ENCODE measurements at regions not wholly inside any gene's neighbourhood (a gene's known extent, or its start where the extent isn't known, plus 50 kb on each side); places are given as distances from the start of the nearest gene placed in this dataset.

DNA sequence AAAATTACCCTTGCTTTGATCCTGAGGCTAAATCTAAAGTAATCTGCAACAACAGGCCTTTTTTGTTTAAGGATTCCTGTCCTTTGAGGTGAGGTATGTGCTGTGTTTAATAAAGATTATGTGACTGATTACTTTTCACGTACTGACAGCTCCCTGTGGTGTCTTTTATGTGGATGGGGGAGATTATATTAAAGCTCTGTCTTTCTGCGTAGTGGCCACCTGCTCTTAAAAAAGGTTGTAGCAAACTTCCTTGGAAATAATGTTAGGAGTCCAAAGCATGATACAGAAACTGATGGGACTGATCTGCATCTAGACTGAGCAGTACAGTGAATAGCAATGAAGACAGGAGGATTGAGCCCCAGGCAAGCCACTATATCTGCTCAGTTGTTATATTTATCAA is 453.0 kb upstream of the GOLIM4 start:
- H3K4me3 ChIP-seq (ENCODE audit: low read depth, low read length) = no peak overlapping the region
- H3K36me3 ChIP-seq (ENCODE audit: control insufficient read depth, insufficient read depth, low read length) = no peaks in the 10 kb centered on the region
- H3K27me3 ChIP-seq (ENCODE audit: control insufficient read depth, insufficient read depth, low read length) = no peaks in the 10 kb centered on the region
- TF ChIP-seq, protein P1, sequence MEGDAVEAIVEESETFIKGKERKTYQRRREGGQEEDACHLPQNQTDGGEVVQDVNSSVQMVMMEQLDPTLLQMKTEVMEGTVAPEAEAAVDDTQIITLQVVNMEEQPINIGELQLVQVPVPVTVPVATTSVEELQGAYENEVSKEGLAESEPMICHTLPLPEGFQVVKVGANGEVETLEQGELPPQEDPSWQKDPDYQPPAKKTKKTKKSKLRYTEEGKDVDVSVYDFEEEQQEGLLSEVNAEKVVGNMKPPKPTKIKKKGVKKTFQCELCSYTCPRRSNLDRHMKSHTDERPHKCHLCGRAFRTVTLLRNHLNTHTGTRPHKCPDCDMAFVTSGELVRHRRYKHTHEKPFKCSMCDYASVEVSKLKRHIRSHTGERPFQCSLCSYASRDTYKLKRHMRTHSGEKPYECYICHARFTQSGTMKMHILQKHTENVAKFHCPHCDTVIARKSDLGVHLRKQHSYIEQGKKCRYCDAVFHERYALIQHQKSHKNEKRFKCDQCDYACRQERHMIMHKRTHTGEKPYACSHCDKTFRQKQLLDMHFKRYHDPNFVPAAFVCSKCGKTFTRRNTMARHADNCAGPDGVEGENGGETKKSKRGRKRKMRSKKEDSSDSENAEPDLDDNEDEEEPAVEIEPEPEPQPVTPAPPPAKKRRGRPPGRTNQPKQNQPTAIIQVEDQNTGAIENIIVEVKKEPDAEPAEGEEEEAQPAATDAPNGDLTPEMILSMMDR (IDR thresholded peaks at IDR 0.05; ENCODE audit: insufficient read depth, low read depth, low read length) = no peak
- ChIA-PET POLR2A (no interaction called here), CTCF (interaction anchor here (0.5 to 1.2 kb wide), 2 partner anchors 299 to 337 kb away, joined by 4 read pairs; no protein-coding TSS in a partner anchor)
- no peak for DNase-seq (ENCODE audit: low read depth)

DNA sequence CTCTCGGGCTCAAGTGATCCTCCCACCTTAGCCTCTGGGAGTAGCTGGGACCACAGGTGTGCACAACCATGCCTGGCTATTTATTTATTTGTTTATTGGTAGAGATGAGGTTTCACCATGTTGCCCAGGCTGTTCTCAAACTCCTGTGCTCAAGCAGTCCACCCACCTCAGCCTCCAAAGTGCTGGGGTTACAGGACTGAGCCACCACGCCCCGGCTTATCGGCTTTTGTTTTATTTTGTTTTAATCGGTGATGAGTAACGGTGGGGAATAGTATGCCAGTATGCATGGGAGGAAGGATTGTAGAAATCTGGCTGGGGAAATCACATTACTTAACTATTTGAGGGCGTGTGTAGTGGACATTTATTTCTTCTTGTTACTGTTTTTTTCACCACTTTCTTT is 451.0 kb upstream of the GOLIM4 start:
- Histone ChIP-seq H3K36me3 (ENCODE audit: control insufficient read depth, insufficient read depth, low read length) (no peaks in the 10 kb centered on the region), H3K27me3 (ENCODE audit: control insufficient read depth, insufficient read depth, low read length) (no peaks in the 10 kb centered on the region), H3K4me3 (ENCODE audit: low read depth, low read length) (no peak overlapping the region)
- CTCF ChIA-PET = no interaction called here
- POLR2A ChIA-PET = no interaction called here
- no peak for DNase-seq (ENCODE audit: low read depth)
- TF ChIP-seq, protein P1 (IDR thresholded peaks at IDR 0.05; ENCODE audit: insufficient read depth, low read depth, low read length) = no peak

- ChIA-PET CTCF (interaction anchor here (0.7 kb wide), 1 partner anchor 302 kb away, joined by 3 read pairs; no protein-coding TSS in a partner anchor), POLR2A (no interaction called here)
- Histone ChIP-seq H3K4me3 (ENCODE audit: low read depth, low read length) (no peak overlapping the region), H3K36me3 (ENCODE audit: control insufficient read depth, insufficient read depth, low read length) (no peaks in the 10 kb centered on the region), H3K27me3 (ENCODE audit: control insufficient read depth, insufficient read depth, low read length) (no peaks in the 10 kb centered on the region)
- no peak for DNase-seq (ENCODE audit: low read depth)
- TF ChIP-seq, protein P1 (IDR thresholded peaks at IDR 0.05; ENCODE audit: insufficient read depth, low read depth, low read length) = no peak
Observed at GRCh38 chr3:168545591-168545990, 449.9 kb upstream of the GOLIM4 start.

- TF ChIP-seq, protein P1 (IDR thresholded peaks at IDR 0.05; ENCODE audit: insufficient read depth, low read depth, low read length) = no peak
- Histone ChIP-seq H3K27me3 (ENCODE audit: control insufficient read depth, insufficient read depth, low read length) (no peaks in the 10 kb centered on the region), H3K36me3 (ENCODE audit: control insufficient read depth, insufficient read depth, low read length) (no peaks in the 10 kb centered on the region), H3K4me3 (ENCODE audit: low read depth, low read length) (no peak overlapping the region)
- ChIA-PET CTCF (no interaction called here), POLR2A (no interaction called here)
- no peak for DNase-seq (ENCODE audit: low read depth)
Observed at GRCh38 chr3:168544097-168544957, 448.6 kb upstream of the GOLIM4 start.

DNA sequence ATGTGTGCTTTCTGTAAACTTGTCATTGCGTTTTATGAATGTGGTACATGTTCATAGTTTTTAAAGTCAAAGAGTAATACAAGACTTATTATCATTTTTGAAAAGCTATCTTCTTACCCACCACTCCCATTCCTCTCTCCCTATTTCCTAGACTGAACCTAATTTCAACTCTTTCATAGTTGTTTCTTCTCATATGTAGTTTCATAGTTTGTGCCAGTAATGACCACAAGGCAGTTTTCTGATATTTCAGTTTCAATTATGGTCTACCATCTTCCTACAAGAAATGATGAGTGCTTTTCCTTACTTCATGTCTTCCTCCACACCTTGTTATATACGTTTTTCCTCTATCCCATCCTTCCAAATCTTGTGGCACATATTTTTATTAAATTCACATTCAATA is 445.0 kb upstream of the GOLIM4 start:
- H3K36me3 ChIP-seq (ENCODE audit: control insufficient read depth, insufficient read depth, low read length) = no peaks in the 10 kb centered on the region

More for the DNA sequence above, 445.0 kb upstream of the GOLIM4 start:
- Histone ChIP-seq H3K27me3 (ENCODE audit: control insufficient read depth, insufficient read depth, low read length) (no peaks in the 10 kb centered on the region), H3K4me3 (ENCODE audit: low read depth, low read length) (no peak overlapping the region)
- POLR2A ChIA-PET = no interaction called here
- TF ChIP-seq, protein P1 (IDR thresholded peaks at IDR 0.05; ENCODE audit: insufficient read depth, low read depth, low read length) = no peak
- CTCF ChIA-PET = no interaction called here
- DNase-seq (ENCODE audit: low read depth) = no peak

Data from BJ (cell line).